Memory B cell (primary cell): ENCODE measurements at regions not wholly inside any gene's neighbourhood (a gene's known extent, or its start where the extent isn't known, plus 50 kb on each side); places are given as distances from the start of the nearest gene placed in this dataset.

Experiments used
- ATAC-seq: fragments of 150-1000 bp; cut with Tn5 transposase; 2 replicates; pipeline ENCODE4 v1.10.0; 2021; ENCODE audit warnings: low read depth, mild to moderate bottlenecking, moderate library complexity
- DNase-seq, 2 donors: peaks; one replicate each; pipeline ENCODE4 v3.0.0; 2022; ENCODE audit warnings: low spot score in 2 of 2
- H3K27ac Mint-ChIP-seq: one replicate; pipeline ENCODE4 v1.8.0; 2022; ENCODE audit warnings: mild to moderate bottlenecking, moderate library complexity, mixed read lengths
- H3K27me3 Mint-ChIP-seq: one replicate; pipeline ENCODE4 v1.8.0; 2022; ENCODE audit warnings: mixed read lengths
- H3K36me3 Mint-ChIP-seq: one replicate; pipeline ENCODE4 v1.8.0; 2022; ENCODE audit warnings: mild to moderate bottlenecking, mixed read lengths
- H3K4me1 Mint-ChIP-seq: one replicate; pipeline ENCODE4 v1.8.0; 2022; ENCODE audit warnings: mixed read lengths
- H3K4me3 Mint-ChIP-seq: one replicate; pipeline ENCODE4 v1.8.0; 2022; ENCODE audit warnings: mild to moderate bottlenecking, moderate library complexity, mixed read lengths
- H3K9me3 Mint-ChIP-seq: one replicate; pipeline ENCODE4 v1.8.0; 2022; ENCODE audit warnings: mixed read lengths

GRCh38 chr2:125562924-125563323, 1093.0 kb upstream of the GYPC start:
- Mint-ChIP-seq H3K36me3 (no peaks in the 10 kb centered on the region), H3K4me3 (no peak overlapping the region), H3K4me1 (no peaks in the 10 kb centered on the region), H3K27me3 (no peaks in the 10 kb centered on the region), H3K27ac (no peak overlapping the region), H3K9me3 (peaks cover 9% of the 10 kb centered on the region)
- no peak for DNase-seq
- no peak for ATAC-seq

GRCh38 chr2:125564471-125564870, 1091.5 kb upstream of the GYPC start:
- H3K9me3 Mint-ChIP-seq: peaks cover 12% of the 10 kb centered on the region
- no peak overlapping the region for H3K4me3 Mint-ChIP-seq
- no peak overlapping the region for H3K27ac Mint-ChIP-seq
- no peak for ATAC-seq
- no peaks in the 10 kb centered on the region for H3K27me3 Mint-ChIP-seq
- no peaks in the 10 kb centered on the region for H3K4me1 Mint-ChIP-seq
- no peaks in the 10 kb centered on the region for H3K36me3 Mint-ChIP-seq
- no peak for DNase-seq

GRCh38 chr2:125566422-125566821, 1089.5 kb upstream of the GYPC start:
- no peak for DNase-seq
- no peak overlapping the region for H3K4me3 Mint-ChIP-seq
- no peaks in the 10 kb centered on the region for H3K36me3 Mint-ChIP-seq
- peaks cover 11% of the 10 kb centered on the region for H3K9me3 Mint-ChIP-seq
- no peak for ATAC-seq
- no peaks in the 10 kb centered on the region for H3K27me3 Mint-ChIP-seq
- H3K4me1 Mint-ChIP-seq: no peaks in the 10 kb centered on the region
- H3K27ac Mint-ChIP-seq: no peak overlapping the region

- Mint-ChIP-seq H3K4me1 (no peaks in the 10 kb centered on the region), H3K4me3 (no peak overlapping the region), H3K9me3 (peaks cover 9% of the 10 kb centered on the region), H3K36me3 (no peaks in the 10 kb centered on the region), H3K27me3 (no peaks in the 10 kb centered on the region), H3K27ac (no peak overlapping the region)
- ATAC-seq (no peak), DNase-seq (no peak)
Observed at GRCh38 chr2:125567100-125567499, 1088.9 kb upstream of the GYPC start.

- no peak for ATAC-seq
- Mint-ChIP-seq H3K27me3 (no peaks in the 10 kb centered on the region), H3K9me3 (peaks cover 5% of the 10 kb centered on the region), H3K4me1 (no peaks in the 10 kb centered on the region), H3K36me3 (no peaks in the 10 kb centered on the region), H3K4me3 (no peak overlapping the region), H3K27ac (no peak overlapping the region)
- no peak for DNase-seq
Observed at GRCh38 chr2:125572660-125573059, 1083.3 kb upstream of the GYPC start.

- Mint-ChIP-seq H3K27ac (no peak overlapping the region), H3K4me1 (no peaks in the 10 kb centered on the region), H3K9me3 (peaks cover 4% of the 10 kb centered on the region), H3K36me3 (no peaks in the 10 kb centered on the region), H3K27me3 (no peaks in the 10 kb centered on the region), H3K4me3 (no peak overlapping the region)
- ATAC-seq (no peak), DNase-seq (no peak)
Observed at GRCh38 chr2:125573432-125573831, 1082.5 kb upstream of the GYPC start.

GRCh38 chr2:125576558-125576957, 1079.4 kb upstream of the GYPC start:
- Mint-ChIP-seq H3K9me3 (peaks cover 1% of the 10 kb centered on the region), H3K36me3 (no peaks in the 10 kb centered on the region), H3K4me1 (no peaks in the 10 kb centered on the region), H3K27me3 (no peaks in the 10 kb centered on the region), H3K27ac (no peak overlapping the region), H3K4me3 (no peak overlapping the region)
- ATAC-seq (no peak), DNase-seq (no peak)

- H3K9me3 Mint-ChIP-seq: peaks cover 4% of the 10 kb centered on the region
- no peak overlapping the region for H3K27ac Mint-ChIP-seq
- H3K27me3 Mint-ChIP-seq: no peaks in the 10 kb centered on the region
- H3K36me3 Mint-ChIP-seq: no peaks in the 10 kb centered on the region
- DNase-seq (no peak), ATAC-seq (no peak)
- no peaks in the 10 kb centered on the region for H3K4me1 Mint-ChIP-seq
- H3K4me3 Mint-ChIP-seq: no peak overlapping the region
Observed at GRCh38 chr2:125581557-125581956, 1074.4 kb upstream of the GYPC start.

GRCh38 chr2:125582516-125582915, 1073.4 kb upstream of the GYPC start:
- Mint-ChIP-seq H3K36me3 (no peaks in the 10 kb centered on the region), H3K27ac (no peak overlapping the region), H3K27me3 (no peaks in the 10 kb centered on the region), H3K9me3 (peaks cover 4% of the 10 kb centered on the region), H3K4me1 (no peaks in the 10 kb centered on the region), H3K4me3 (no peak overlapping the region)
- DNase-seq (no peak), ATAC-seq (no peak)

- Mint-ChIP-seq H3K36me3 (no peaks in the 10 kb centered on the region), H3K27ac (no peak overlapping the region), H3K27me3 (no peaks in the 10 kb centered on the region), H3K4me3 (no peak overlapping the region), H3K9me3 (peaks cover 6% of the 10 kb centered on the region), H3K4me1 (no peaks in the 10 kb centered on the region)
- ATAC-seq (no peak), DNase-seq (no peak)
Observed at GRCh38 chr2:125584732-125585131, 1071.2 kb upstream of the GYPC start.

- H3K4me3 Mint-ChIP-seq: no peak overlapping the region
- no peak for DNase-seq
- H3K36me3 Mint-ChIP-seq: no peaks in the 10 kb centered on the region
- no peak for ATAC-seq
- H3K9me3 Mint-ChIP-seq: peaks cover 12% of the 10 kb centered on the region
- H3K27me3 Mint-ChIP-seq: no peaks in the 10 kb centered on the region
- no peak overlapping the region for H3K27ac Mint-ChIP-seq
- no peaks in the 10 kb centered on the region for H3K4me1 Mint-ChIP-seq
Observed at GRCh38 chr2:125588780-125589179, 1067.2 kb upstream of the GYPC start.

- Mint-ChIP-seq H3K27me3 (no peaks in the 10 kb centered on the region), H3K4me1 (no peaks in the 10 kb centered on the region), H3K4me3 (no peak overlapping the region), H3K36me3 (no peaks in the 10 kb centered on the region), H3K27ac (no peak overlapping the region), H3K9me3 (peaks cover 8% of the 10 kb centered on the region)
- no peak for DNase-seq
- no peak for ATAC-seq
Observed at GRCh38 chr2:125591954-125592353, 1064.0 kb upstream of the GYPC start.

GRCh38 chr2:125593036-125593435, 1062.9 kb upstream of the GYPC start:
- Mint-ChIP-seq H3K4me3 (no peak overlapping the region), H3K27me3 (no peaks in the 10 kb centered on the region), H3K27ac (no peak overlapping the region), H3K36me3 (no peaks in the 10 kb centered on the region), H3K9me3 (peaks cover 12% of the 10 kb centered on the region), H3K4me1 (no peaks in the 10 kb centered on the region)
- ATAC-seq: no peak
- no peak for DNase-seq

- DNase-seq (no peak), ATAC-seq (no peak)
- Mint-ChIP-seq H3K9me3 (peaks cover 7% of the 10 kb centered on the region), H3K36me3 (no peaks in the 10 kb centered on the region), H3K27me3 (no peaks in the 10 kb centered on the region), H3K4me1 (no peaks in the 10 kb centered on the region), H3K27ac (no peak overlapping the region), H3K4me3 (no peak overlapping the region)
Observed at GRCh38 chr2:125596612-125597011, 1059.3 kb upstream of the GYPC start.

- ATAC-seq: no peak
- Mint-ChIP-seq H3K4me3 (no peak overlapping the region), H3K36me3 (no peaks in the 10 kb centered on the region), H3K4me1 (no peaks in the 10 kb centered on the region), H3K9me3 (peaks cover 5% of the 10 kb centered on the region), H3K27me3 (no peaks in the 10 kb centered on the region), H3K27ac (no peak overlapping the region)
- no peak for DNase-seq
Observed at GRCh38 chr2:125615438-125615837, 1040.5 kb upstream of the GYPC start.

GRCh38 chr2:125630377-125630776, 1025.6 kb upstream of the GYPC start:
- no peak overlapping the region for H3K4me3 Mint-ChIP-seq
- no peaks in the 10 kb centered on the region for H3K27me3 Mint-ChIP-seq
- no peaks in the 10 kb centered on the region for H3K36me3 Mint-ChIP-seq
- no peaks in the 10 kb centered on the region for H3K4me1 Mint-ChIP-seq
- H3K27ac Mint-ChIP-seq: no peak overlapping the region
- peaks cover 5% of the 10 kb centered on the region for H3K9me3 Mint-ChIP-seq
- DNase-seq: no peak
- no peak for ATAC-seq
